Skin epidermis (tissue), 12 donors: ENCODE measurements at regions not wholly inside any gene's neighbourhood (a gene's known extent, or its start where the extent isn't known, plus 50 kb on each side); places are given as distances from the start of the nearest gene placed in this dataset.

Experiments
- H3K27ac ChIP-seq, 21 experiments: fragments of 200-600 bp; sonication (generic) in 11 of 21; one replicate each; pipeline ENCODE4 v1.5.0; 2020; ENCODE audit warnings: mild to moderate bottlenecking in 3 of 21, inconsistent platforms in 2 of 21, moderate library complexity in 2 of 21
- H3K4me3 ChIP-seq, 7 experiments: fragments of 200-600 bp; sonication (generic) in 2 of 7; one replicate each; pipeline ENCODE4 v1.5.0; 2020; ENCODE audit warnings: inconsistent platforms in 2 of 7, mild to moderate bottlenecking in 2 of 7, moderate library complexity in 1 of 7

DNA sequence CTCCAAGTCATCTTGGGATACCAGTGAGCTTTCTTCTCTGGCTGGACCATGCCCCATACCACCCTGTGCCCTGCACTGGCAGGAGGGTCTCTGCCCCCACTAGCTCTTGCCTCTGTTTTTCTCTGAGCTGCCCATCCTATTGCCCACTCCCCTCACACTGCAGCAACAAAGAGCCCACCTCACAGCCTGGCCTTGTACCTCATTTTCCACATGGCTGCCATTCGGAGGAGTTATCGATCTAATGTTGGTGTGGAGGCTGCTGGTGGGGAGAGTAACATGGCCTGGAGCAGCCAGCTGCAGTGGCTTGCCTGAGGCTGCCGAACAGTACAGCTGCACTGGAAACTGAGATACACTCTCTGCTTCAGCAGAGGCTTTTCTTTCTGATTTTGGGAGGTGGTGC is 65.7 kb upstream of the AGBL1 start:
- no peak overlapping the region for H3K4me3 ChIP-seq
- no peak overlapping the region for H3K27ac ChIP-seq

DNA sequence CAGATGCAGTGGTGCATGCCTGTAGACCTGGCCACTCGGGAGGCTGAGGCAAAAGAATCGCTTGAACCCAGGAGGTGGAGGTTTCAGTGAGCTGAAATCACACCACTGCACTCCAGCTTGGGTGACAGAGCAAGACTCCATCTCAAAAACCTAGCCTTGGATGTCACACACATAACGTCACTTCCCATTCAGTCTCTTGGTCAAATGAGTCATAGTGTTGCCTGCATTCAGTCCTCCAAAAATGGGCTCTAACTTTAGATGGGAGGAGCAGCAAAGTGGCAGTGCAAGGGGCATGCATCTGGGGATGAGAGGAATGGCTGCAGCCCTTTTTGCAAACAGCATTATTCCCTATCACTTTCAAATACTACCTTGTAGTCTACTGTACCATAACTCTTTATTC is 62.9 kb upstream of the AGBL1 start:
- Histone ChIP-seq H3K4me3 (no peak overlapping the region), H3K27ac (no peak overlapping the region)

DNA sequence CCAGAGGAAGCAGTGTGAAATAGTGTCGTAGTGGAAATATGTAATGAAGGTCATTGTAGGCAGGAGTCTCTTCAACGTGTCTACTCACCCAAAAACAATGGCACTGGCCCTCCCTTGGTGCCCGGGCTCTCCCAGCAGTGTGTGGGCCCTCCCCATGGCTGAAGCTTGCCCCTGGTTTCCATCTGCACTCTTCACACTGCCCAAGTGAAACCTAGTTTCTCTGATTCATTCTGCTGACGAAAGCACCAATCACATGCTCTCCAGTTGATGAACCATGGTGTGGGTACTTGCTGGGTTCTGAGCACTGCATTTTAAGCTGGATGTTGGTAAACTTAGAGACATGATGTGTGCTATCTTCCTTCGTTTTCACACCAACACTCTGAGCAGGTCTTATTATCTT is 61.0 kb upstream of the AGBL1 start:
- Histone ChIP-seq H3K4me3 (no peak overlapping the region), H3K27ac (no peak overlapping the region)

DNA sequence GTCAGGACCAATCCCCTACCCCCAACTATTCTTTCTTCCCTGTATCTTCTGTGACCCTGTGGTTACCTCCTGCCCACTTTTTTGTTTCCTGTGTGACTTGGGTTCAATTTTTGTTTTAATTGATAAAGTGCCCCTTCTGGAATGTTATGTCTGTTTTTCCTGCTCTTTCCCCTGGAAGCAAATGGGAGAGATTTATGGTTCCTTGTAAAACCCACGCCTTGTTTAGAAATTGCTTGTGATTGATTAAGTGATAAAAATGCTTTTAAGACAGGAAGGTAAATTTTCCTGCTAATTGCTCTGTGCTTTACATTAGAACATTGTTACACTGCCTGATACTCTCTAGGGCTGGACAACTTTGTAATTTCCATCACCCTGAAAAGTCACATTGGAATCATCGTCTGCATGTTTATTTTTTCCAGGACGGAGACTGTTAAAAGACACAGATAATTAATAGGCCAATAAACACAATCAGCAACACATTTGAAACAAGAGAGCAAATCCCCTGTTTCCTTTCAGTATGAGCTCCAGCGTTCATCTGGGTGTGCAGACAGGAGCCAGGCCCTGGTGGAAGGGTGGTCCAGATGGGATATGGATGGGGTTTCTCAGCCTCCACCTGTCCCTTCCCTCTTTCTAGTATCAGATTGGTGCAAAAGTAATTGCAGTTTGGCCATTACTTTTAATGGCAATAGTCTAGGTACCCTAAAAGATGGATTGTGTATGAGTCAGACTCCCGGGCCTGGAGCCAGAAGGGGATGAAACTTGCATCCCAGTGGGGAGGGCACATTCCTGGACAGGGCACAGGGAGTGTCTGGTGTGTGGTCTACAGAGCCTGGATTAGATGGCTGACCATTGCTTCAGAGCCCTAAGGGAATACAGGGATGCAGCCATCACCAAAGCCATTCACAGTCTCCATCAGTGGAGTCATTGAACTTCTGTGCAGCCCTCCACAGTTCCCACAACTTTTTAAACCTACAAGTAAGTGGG is 58.1 kb upstream of the AGBL1 start:
- Histone ChIP-seq H3K4me3 (no peak overlapping the region), H3K27ac (no peak overlapping the region)

DNA sequence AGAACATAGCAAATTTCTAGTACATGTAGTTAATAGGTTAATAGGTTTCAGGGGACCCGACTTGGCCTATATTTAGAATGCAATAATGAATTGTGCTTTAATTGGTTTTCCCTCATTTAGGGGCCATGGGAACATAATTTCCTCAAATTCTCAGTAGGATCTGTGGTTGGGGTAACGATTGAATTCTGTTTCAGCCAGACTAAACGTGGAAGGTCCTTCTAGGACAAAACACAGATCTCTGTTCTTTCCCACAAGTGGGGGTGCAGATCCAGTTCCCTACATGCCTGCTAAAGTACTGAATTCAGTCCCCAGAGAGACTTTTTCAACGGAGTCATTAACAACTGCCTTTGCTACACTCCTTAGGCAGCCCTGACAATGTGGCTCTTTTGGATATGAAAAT is 50.7 kb upstream of the AGBL1 start:
- no peak overlapping the region for H3K4me3 ChIP-seq
- no peak overlapping the region for H3K27ac ChIP-seq
